H1 (cell line): ENCODE measurements at regions not wholly inside any gene's neighbourhood (a gene's known extent, or its start where the extent isn't known, plus 50 kb on each side); places are given as distances from the start of the nearest gene placed in this dataset.

Experiments
- CTCF ChIA-PET: fragments of 300-600 bp; sonication (Branson Sonifier 250); formaldehyde crosslinking; loops from one replicate; lab custom pipeline; 2021; ENCODE audit not compliant: partially characterized antibody; lab: Charles Lee
- POLR2A ChIA-PET: fragments of 300-600 bp; sonication (Branson Sonifier 250); formaldehyde crosslinking; loops from one replicate; lab custom pipeline; 2021; ENCODE audit warnings: inconsistent platforms; ENCODE audit not compliant: partially characterized antibody; lab: Charles Lee
- DNase-seq, 2 experiments: peaks; one replicate each; pipeline versions ENCODE4 v3.0.0 to v3.0.0-alpha.2; 2010 to 2022; ENCODE audit warnings: low spot score in 2 of 2, low read depth in 1 of 2, mixed read lengths in 1 of 2
- FAIRE-seq: peaks from 2 replicates; lab custom pipeline; 2011; peaks lifted over from hg19 to GRCh38; lab: Jason Lieb, UNC
- H2AFZ ChIP-seq: 2 replicates; pipeline ENCODE4 v1.8.1; 2012; ENCODE audit warnings: low read length, inconsistent platforms
- H2AK5ac ChIP-seq: 2 replicates; pipeline ENCODE4 v1.6.1; 2013; ENCODE audit warnings: low read depth, low read length
- H2BK120ac ChIP-seq: replicated peaks from 2 replicates; pipeline ENCODE3; 2013; ENCODE audit warnings: low read depth, low read length, inconsistent platforms
- H2BK12ac ChIP-seq: 2 replicates; pipeline ENCODE4 v1.6.1; 2013; ENCODE audit warnings: low read depth, low read length
- H2BK15ac ChIP-seq: 2 replicates; pipeline ENCODE4 v1.6.1; 2013; ENCODE audit warnings: low read length
- H2BK20ac ChIP-seq: 2 replicates; pipeline ENCODE4 v1.6.1; 2013; ENCODE audit warnings: low read length
- H2BK5ac ChIP-seq: 2 replicates; pipeline ENCODE4 v1.6.1; 2013; ENCODE audit warnings: low read depth, low read length
- H3K14ac ChIP-seq: 2 replicates; pipeline ENCODE4 v1.6.1; 2013; ENCODE audit warnings: inconsistent platforms; ENCODE audit not compliant: insufficient read length
- H3K18ac ChIP-seq: 2 replicates; pipeline ENCODE4 v1.6.1; 2013; ENCODE audit warnings: low read length; ENCODE audit errors: extremely low read depth
- H3K23ac ChIP-seq: 2 replicates; pipeline ENCODE4 v1.6.1; 2013; ENCODE audit warnings: inconsistent platforms; ENCODE audit not compliant: insufficient read length
- H3K23me2 ChIP-seq: 2 replicates; pipeline ENCODE4 v1.6.1; 2013; ENCODE audit warnings: low read depth, low read length
- H3K27ac ChIP-seq: 2 replicates; pipeline ENCODE4 v1.6.1; 2011; ENCODE audit warnings: low read depth, low read length, inconsistent platforms
- H3K27me3 ChIP-seq, 4 experiments: replicated peaks in 1 of 4; 1 replicate in 1 of 4; 2 replicates in 3 of 4; pipeline versions ENCODE4 v1.6.1 to v1.8.1; 2011 to 2013; ENCODE audit warnings: low read length in 3 of 4, mild to moderate bottlenecking in 3 of 4, inconsistent platforms in 2 of 4, mixed read lengths in 2 of 4, moderate library complexity in 1 of 4; ENCODE audit not compliant: control insufficient read depth in 3 of 4, insufficient read depth in 3 of 4; ENCODE audit errors: extremely low read depth in 1 of 4
- H3K36me3 ChIP-seq, 4 experiments: 2 replicates each; pipeline versions ENCODE4 v1.6.1 to v1.8.1; 2011 to 2013; ENCODE audit warnings: mild to moderate bottlenecking in 4 of 4, low read length in 3 of 4, moderate library complexity in 2 of 4, control low read depth in 1 of 4, inconsistent platforms in 1 of 4; ENCODE audit not compliant: insufficient read depth in 4 of 4, control insufficient read depth in 2 of 4
- H3K4ac ChIP-seq: replicated peaks from 2 replicates; pipeline ENCODE3; 2013; ENCODE audit warnings: low read length, low read depth, mixed read lengths, inconsistent platforms; ENCODE audit not compliant: insufficient read length
- H3K4me1 ChIP-seq, 4 experiments: replicated peaks in 1 of 4; 1 replicate in 1 of 4; 2 replicates in 3 of 4; pipeline versions ENCODE4 v1.6.1 to v1.8.1; 2011 to 2013; ENCODE audit warnings: low read length in 3 of 4, inconsistent platforms in 2 of 4, mixed read lengths in 1 of 4; ENCODE audit not compliant: insufficient read depth in 4 of 4, control insufficient read depth in 3 of 4
- H3K4me2 ChIP-seq, 2 experiments: 2 replicates each; pipeline versions ENCODE4 v1.6.1 to v1.8.1; 2011 to 2013; ENCODE audit warnings: low read depth in 2 of 2, low read length in 2 of 2, control low read depth in 1 of 2, inconsistent platforms in 1 of 2, mild to moderate bottlenecking in 1 of 2; ENCODE audit not compliant: insufficient read depth in 1 of 2
- H3K4me3 ChIP-seq, 4 experiments: fragments of 200-600, 300-600 bp in 1 of 4; sonication (generic), shearing (Covaris generic), sonication (Bioruptor Twin) in 1 of 4; 2 replicates each; pipeline versions ENCODE4 v1.5.1 to v1.8.1; 2011 to 2016; ENCODE audit warnings: low read length in 4 of 4, low read depth in 3 of 4, control low read depth in 2 of 4, inconsistent platforms in 2 of 4, mild to moderate bottlenecking in 2 of 4, mixed read lengths in 1 of 4, moderate library complexity in 1 of 4; ENCODE audit not compliant: insufficient read depth in 2 of 4; ENCODE audit errors: extremely low read depth in 1 of 4
- H3K56ac ChIP-seq: replicated peaks from 2 replicates; pipeline ENCODE3; 2013; ENCODE audit warnings: low read depth, mild to moderate bottlenecking, mixed read lengths, low read length, inconsistent platforms; ENCODE audit not compliant: insufficient read length
- H3K79me1 ChIP-seq: 2 replicates; pipeline ENCODE4 v1.6.1; 2013; ENCODE audit warnings: low read depth, low read length, control low read depth
- H3K79me2 ChIP-seq, 2 experiments: 2 replicates each; pipeline versions ENCODE4 v1.6.1 to v1.8.1; 2012 to 2013; ENCODE audit warnings: low read length in 2 of 2, mild to moderate bottlenecking in 2 of 2, inconsistent platforms in 1 of 2; ENCODE audit not compliant: insufficient read depth in 2 of 2, control insufficient read depth in 1 of 2
- H3K9ac ChIP-seq, 4 experiments: replicated peaks in 1 of 4; 1 replicate in 1 of 4; 2 replicates in 3 of 4; pipeline versions ENCODE4 v1.6.1 to v1.8.1; 2011 to 2013; ENCODE audit warnings: low read depth in 3 of 4, low read length in 3 of 4, control low read depth in 2 of 4, mild to moderate bottlenecking in 2 of 4, moderate library complexity in 2 of 4, inconsistent platforms in 1 of 4; ENCODE audit errors: extremely low read depth in 1 of 4
- H3K9me3 ChIP-seq, 2 experiments: 2 replicates each; pipeline versions ENCODE4 v1.6.1 to v1.8.1; 2012 to 2013; ENCODE audit warnings: mild to moderate bottlenecking in 2 of 2, moderate library complexity in 2 of 2, control low read depth in 1 of 2, inconsistent platforms in 1 of 2, low read depth in 1 of 2, low read length in 1 of 2, mixed read lengths in 1 of 2; ENCODE audit not compliant: insufficient read depth in 2 of 2
- H4K20me1 ChIP-seq, 2 experiments: replicated peaks in 1 of 2; 2 replicates each; pipeline versions ENCODE3 to v1.8.1; 2011 to 2013; ENCODE audit warnings: inconsistent platforms in 2 of 2, low read length in 2 of 2, mild to moderate bottlenecking in 1 of 2; ENCODE audit not compliant: insufficient read depth in 2 of 2, control insufficient read depth in 1 of 2
- H4K5ac ChIP-seq: 2 replicates; pipeline ENCODE4 v1.6.1; 2013; ENCODE audit warnings: low read length, low read depth, mixed read lengths, inconsistent platforms; ENCODE audit not compliant: insufficient read length
- H4K8ac ChIP-seq: 2 replicates; pipeline ENCODE4 v1.8.0; 2013; ENCODE audit warnings: mild to moderate bottlenecking, moderate library complexity, low read length, inconsistent platforms; ENCODE audit not compliant: insufficient read depth; ENCODE audit errors: extremely low read depth
- H4K91ac ChIP-seq: replicated peaks from 2 replicates; pipeline ENCODE3; 2013; ENCODE audit warnings: low read length, mixed read lengths, inconsistent platforms; ENCODE audit not compliant: insufficient read length
- SRF ChIP-seq: IDR thresholded peaks from 2 replicates; pipeline ENCODE4 v1.6.1; 2011; ENCODE audit warnings: mild to moderate bottlenecking, low read depth, low read length, moderate library complexity
- WGBS, 2 experiments: shearing (Covaris generic) in 1 of 2; methylation state at CpG; one replicate each; pipeline versions ENCODE4 v1.1.6 to v1.1.7; 2013 to 2015; ENCODE audit warnings: low lambda C conversion rate in 2 of 2, mixed read lengths in 2 of 2, inconsistent platforms in 1 of 2, low coverage in 1 of 2, missing lambda C conversion rate in 1 of 2; ENCODE audit not compliant: insufficient replicate concordance in 2 of 2, insufficient coverage in 1 of 2, insufficient read length in 1 of 2; ENCODE audit errors: extremely low coverage in 1 of 2, missing lambda C conversion rate in 1 of 2; 5-methylcytosine and 5-hydroxymethylcytosine counted together

DNA sequence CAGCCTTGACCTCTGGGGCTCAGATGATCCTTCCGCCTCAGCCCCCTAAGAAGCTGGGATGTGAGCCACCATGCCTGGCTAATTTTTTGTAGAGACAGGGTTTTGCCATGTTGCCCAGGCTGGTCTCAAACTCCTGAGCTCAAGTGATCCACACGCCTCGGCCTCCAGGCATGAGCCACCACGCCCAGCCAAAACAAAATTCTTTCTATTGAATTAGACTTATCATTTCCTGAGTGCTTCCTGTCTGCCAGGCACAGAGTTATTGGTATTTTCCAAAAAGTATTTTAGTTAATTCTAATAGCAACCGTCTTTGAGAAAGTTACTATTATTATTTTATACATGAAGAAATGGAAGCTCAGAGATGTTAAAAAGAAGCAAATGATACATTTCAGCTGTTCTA, 61.4 kb upstream of the LMO2 start:
- Histone ChIP-seq H3K4me3 (no peak overlapping the region), H2BK15ac (no peak overlapping the region), H2BK120ac (no peak overlapping the region), H4K20me1 (no peaks in the 10 kb centered on the region), H3K79me1 (no peaks in the 10 kb centered on the region), H2AK5ac (no peak overlapping the region), H3K36me3 (no peaks in the 10 kb centered on the region)
- no peak for FAIRE-seq
- no peak for TF ChIP-seq SRF
- TF ChIP-seq, all 59 proteins: peak for 0
- H3K9me3 ChIP-seq: no peaks in the 10 kb centered on the region
- H3K4me2 ChIP-seq: no peak overlapping the region
- no peak overlapping the region for H3K23ac ChIP-seq
- H3K18ac ChIP-seq: no peak overlapping the region
- no peaks in the 10 kb centered on the region for H3K79me2 ChIP-seq
- no peak overlapping the region for H4K91ac ChIP-seq
- no peaks in the 10 kb centered on the region for H3K23me2 ChIP-seq
- no peak overlapping the region for H2BK12ac ChIP-seq
- no peak overlapping the region for H3K4ac ChIP-seq
- H2BK5ac ChIP-seq: no peak overlapping the region
- H2BK20ac ChIP-seq: no peak overlapping the region
- no peak overlapping the region for H3K56ac ChIP-seq
- H3K27ac ChIP-seq: no peak overlapping the region
- ChIA-PET POLR2A (interaction anchor here (0.5 kb wide), 1 partner anchor 10 kb away, joined by 4 read pairs; no protein-coding TSS in a partner anchor), CTCF (interaction anchor here (1.0 to 1.6 kb wide), 3 partner anchors 9 to 35 kb away, joined by 4 to 10 read pairs (median 5); no protein-coding TSS in a partner anchor)
- WGBS, 2 experiments: 89% methylated on average over 5 of the region's 5 CpGs; no CpG with 5 or more reads in 1 of the 2 experiments
- no peak for DNase-seq
- H4K5ac ChIP-seq: no peak overlapping the region
- H3K4me1 ChIP-seq: no peaks in the 10 kb centered on the region
- no peak overlapping the region for H4K8ac ChIP-seq
- H3K14ac ChIP-seq: no peak overlapping the region
- no peak overlapping the region for H2AFZ ChIP-seq
- H3K27me3 ChIP-seq: peaks cover 0 to 3% (median 0%) of the 10 kb centered on the region in 4 experiments; a peak in 1 of 7 replicates
- H3K9ac ChIP-seq: no peak overlapping the region
